ENCODE measurements at regions not wholly inside any gene's neighbourhood (a gene's known extent, or its start where the extent isn't known, plus 50 kb on each side); places are given as distances from the start of the nearest gene placed in this dataset.

- ChIA-PET POLR2A (no interaction called here), CTCF (no interaction called here)
- H2AFZ ChIP-seq (ENCODE audit: insufficient read depth, low read depth, low read length, poor library complexity, severe bottlenecking), result no peak overlapping the region
- ATAC-seq (ENCODE audit: low read depth), result no peak
- no peaks in the 10 kb centered on the region for H3K36me3 ChIP-seq (replicated peaks in 1 of 2; ENCODE audit: control extremely low read depth in 1 of 2, control insufficient read depth in 1 of 2, extremely low read depth in 1 of 2, insufficient read depth in 2 of 2, low read length in 1 of 2)
- Mint-ChIP-seq H3K27ac (no peak overlapping the region), H3K27me3 (no peaks in the 10 kb centered on the region), H3K4me3 (no peak overlapping the region), H3K4me1 (no peaks in the 10 kb centered on the region), H3K9me3 (ENCODE audit: insufficient read depth) (no peaks in the 10 kb centered on the region)
- intact Hi-C loops (cut with micrococcal nuclease), result no loop called here
- no peaks in the 10 kb centered on the region for H3K4me1 ChIP-seq (ENCODE audit: control insufficient read depth in 2 of 2, insufficient read depth in 2 of 2, low read length in 2 of 2)
- H3K27ac ChIP-seq (ENCODE audit: low read length in 2 of 2), result no peak overlapping the region
- DNase-seq, result no peak
- no peaks in the 10 kb centered on the region for H4K20me1 ChIP-seq (ENCODE audit: control insufficient read depth, insufficient read depth, low read length, poor library complexity, severe bottlenecking)
- no peak overlapping the region for H3K4me3 ChIP-seq (ENCODE audit: control extremely low read depth in 1 of 5, extremely low read depth in 1 of 5, insufficient read depth in 1 of 5, low read depth in 2 of 5, low read length in 4 of 5)
- H3K9me3 ChIP-seq (ENCODE audit: control extremely low read depth in 1 of 3, control insufficient read depth in 2 of 3, insufficient read depth in 1 of 3, low read length in 2 of 3), result peaks cover 0 to 5% (median 0%) of the 10 kb centered on the region in 3 donors
- H3K27me3 ChIP-seq (replicated peaks in 1 of 4; ENCODE audit: control extremely low read depth in 1 of 4, control insufficient read depth in 3 of 4, insufficient read depth in 4 of 4, low read length in 3 of 4), result no peaks in the 10 kb centered on the region
- no peaks in the 10 kb centered on the region for H3K79me2 ChIP-seq (ENCODE audit: control insufficient read depth, insufficient read depth, low read length)
- no peak overlapping the region for H3K4me2 ChIP-seq (replicated peaks; ENCODE audit: low read depth, low read length, poor library complexity, severe bottlenecking)
- WGBS (ENCODE audit: insufficient coverage), result 80% methylated on average over 9 of the region's 13 CpGs
- TF ChIP-seq EZH2 (IDR thresholded peaks at IDR 0.05; ENCODE audit: borderline replicate concordance, insufficient read depth, low read depth, low read length, poor library complexity, severe bottlenecking) (no peak), CTCF (IDR thresholded peaks at IDR 0.05) (no peak)
- H3K9ac ChIP-seq (ENCODE audit: low read length), result no peak overlapping the region
Observed at GRCh38 chr9:73259086-73259696, 107.5 kb downstream of the ANXA1 start.

GRCh38 chr9:73260506-73260905, 108.8 kb downstream of the ANXA1 start:
- no peak overlapping the region for H3K27ac ChIP-seq (ENCODE audit: low read length in 2 of 2)
- no peaks in the 10 kb centered on the region for H3K79me2 ChIP-seq (ENCODE audit: control insufficient read depth, insufficient read depth, low read length)
- peaks cover 2% of the 10 kb centered on the region for H3K9me3 Mint-ChIP-seq (ENCODE audit: insufficient read depth)
- TF ChIP-seq EZH2 (IDR thresholded peaks at IDR 0.05; ENCODE audit: borderline replicate concordance, insufficient read depth, low read depth, low read length, poor library complexity, severe bottlenecking), result no peak
- TF ChIP-seq CTCF (IDR thresholded peaks at IDR 0.05), result no peak
- H3K36me3 ChIP-seq (replicated peaks in 1 of 2; ENCODE audit: control extremely low read depth in 1 of 2, control insufficient read depth in 1 of 2, extremely low read depth in 1 of 2, insufficient read depth in 2 of 2, low read length in 1 of 2), result no peaks in the 10 kb centered on the region
- no peak overlapping the region for H3K4me3 ChIP-seq (ENCODE audit: control extremely low read depth in 1 of 5, extremely low read depth in 1 of 5, insufficient read depth in 1 of 5, low read depth in 2 of 5, low read length in 4 of 5)
- ChIA-PET POLR2A (no interaction called here), CTCF (no interaction called here)
- H2AFZ ChIP-seq (ENCODE audit: insufficient read depth, low read depth, low read length, poor library complexity, severe bottlenecking), result no peak overlapping the region
- H3K9me3 ChIP-seq (ENCODE audit: control extremely low read depth in 1 of 3, control insufficient read depth in 2 of 3, insufficient read depth in 1 of 3, low read length in 2 of 3), result no peaks in the 10 kb centered on the region
- H3K9ac ChIP-seq (ENCODE audit: low read length), result no peak overlapping the region
- intact Hi-C loops (cut with micrococcal nuclease), result no loop called here
- H3K4me3 Mint-ChIP-seq, result no peak overlapping the region
- H3K4me2 ChIP-seq (replicated peaks; ENCODE audit: low read depth, low read length, poor library complexity, severe bottlenecking), result no peak overlapping the region
- no peak for ATAC-seq (ENCODE audit: low read depth)
- no peaks in the 10 kb centered on the region for H3K27me3 ChIP-seq (replicated peaks in 1 of 4; ENCODE audit: control extremely low read depth in 1 of 4, control insufficient read depth in 3 of 4, insufficient read depth in 4 of 4, low read length in 3 of 4)
- H3K27me3 Mint-ChIP-seq, result no peaks in the 10 kb centered on the region
- no peaks in the 10 kb centered on the region for H4K20me1 ChIP-seq (ENCODE audit: control insufficient read depth, insufficient read depth, low read length, poor library complexity, severe bottlenecking)
- no peak overlapping the region for H3K27ac Mint-ChIP-seq
- no peaks in the 10 kb centered on the region for H3K4me1 ChIP-seq (ENCODE audit: control insufficient read depth in 2 of 2, insufficient read depth in 2 of 2, low read length in 2 of 2)
- no peaks in the 10 kb centered on the region for H3K4me1 Mint-ChIP-seq
- DNase-seq, result no peak
